Suppressor macrophage (primary cell): ENCODE measurements at regions not wholly inside any gene's neighbourhood (a gene's known extent, or its start where the extent isn't known, plus 50 kb on each side); places are given as distances from the start of the nearest gene placed in this dataset.

Experiments
- DNase-seq, 4 experiments: peaks; one replicate each; pipeline ENCODE4 v3.0.0-alpha.2; 2020 to 2022

GRCh38 chr10:58140691-58141347 lies 126.9 kb downstream of the IPMK start:
- no peak for DNase-seq

- DNase-seq: no peak
These were observed 127.6 kb downstream of the IPMK start for GRCh38 chr10:58140054-58140453.

- no peak for DNase-seq
These were observed 129.9 kb downstream of the IPMK start for GRCh38 chr10:58137813-58138212.

- DNase-seq: no peak
These were observed 152.3 kb downstream of the IPMK start for GRCh38 chr10:58115218-58116050.

- DNase-seq: no peak
These were observed 158.0 kb downstream of the IPMK start for GRCh38 chr10:58109731-58110130.

GRCh38 chr10:58107506-58107905 lies 160.2 kb downstream of the IPMK start:
- no peak for DNase-seq

GRCh38 chr10:58106211-58107035 lies 161.3 kb downstream of the IPMK start:
- no peak for DNase-seq

- DNase-seq: no peak
These were observed 163.3 kb downstream of the IPMK start for GRCh38 chr10:58104351-58104751.

GRCh38 chr10:58102897-58103296 lies 164.8 kb downstream of the IPMK start:
- DNase-seq: no peak

GRCh38 chr10:58101682-58102081 lies 166.0 kb downstream of the IPMK start:
- no peak for DNase-seq

- no peak for DNase-seq
These were observed 172.5 kb downstream of the IPMK start for GRCh38 chr10:58094985-58095718.

- no peak for DNase-seq
These were observed 175.8 kb downstream of the IPMK start for GRCh38 chr10:58091886-58092285.

GRCh38 chr10:58089739-58090138 lies 178.0 kb downstream of the IPMK start:
- DNase-seq: no peak

GRCh38 chr10:58087896-58088295 lies 179.8 kb downstream of the IPMK start:
- no peak for DNase-seq

- no peak for DNase-seq
These were observed 180.9 kb downstream of the IPMK start for GRCh38 chr10:58086763-58087150.

GRCh38 chr10:58086144-58086762 lies 181.4 kb downstream of the IPMK start:
- no peak for DNase-seq

GRCh38 chr10:58082248-58082647 lies 185.4 kb downstream of the IPMK start:
- no peak for DNase-seq

- no peak for DNase-seq
These were observed 186.3 kb downstream of the IPMK start for GRCh38 chr10:58081353-58081752.

- DNase-seq: no peak
These were observed 188.2 kb downstream of the IPMK start for GRCh38 chr10:58079461-58079860.

GRCh38 chr10:58072634-58073033 lies 195.1 kb downstream of the IPMK start:
- DNase-seq: no peak

- no peak for DNase-seq
These were observed 196.7 kb downstream of the IPMK start for GRCh38 chr10:58070956-58071355.

GRCh38 chr10:58068809-58069208 lies 198.9 kb downstream of the IPMK start:
- DNase-seq: no peak
